C4-2B (cell line): ENCODE measurements at regions not wholly inside any gene's neighbourhood (a gene's known extent, or its start where the extent isn't known, plus 50 kb on each side); places are given as distances from the start of the nearest gene placed in this dataset.

Experiments
- H3K27ac ChIP-seq: fragments of 450-650 bp; 2 replicates; pipeline ENCODE4 v1.5.1; 2017
- CTCF ChIP-seq: fragments of 450-650 bp; conservative IDR thresholded peaks from 2 replicates; pipeline ENCODE4 v1.5.1; 2017; ENCODE audit warnings: mild to moderate bottlenecking
- ZFX ChIP-seq: fragments of 450-650 bp; IDR thresholded peaks from 2 replicates; pipeline ENCODE4 v1.6.1; 2017

- H3K27ac ChIP-seq = no peak overlapping the region
- TF ChIP-seq ZFX (no peak), CTCF (no peak)
Observed at GRCh38 chr6:65818576-65818975, 111.5 kb upstream of the EYS start.

GRCh38 chr6:65816991-65817390 is 110.0 kb upstream of the EYS start:
- no peak overlapping the region for H3K27ac ChIP-seq
- TF ChIP-seq CTCF (no peak), ZFX (no peak)

GRCh38 chr6:65814071-65814470 is 107.0 kb upstream of the EYS start:
- no peak overlapping the region for H3K27ac ChIP-seq
- no peak for TF ChIP-seq CTCF
- no peak for TF ChIP-seq ZFX

GRCh38 chr6:65803186-65803585 is 96.2 kb upstream of the EYS start:
- H3K27ac ChIP-seq = no peak overlapping the region
- no peak for TF ChIP-seq ZFX
- TF ChIP-seq CTCF = no peak

- TF ChIP-seq ZFX = no peak
- no peak for TF ChIP-seq CTCF
- no peak overlapping the region for H3K27ac ChIP-seq
Observed at GRCh38 chr6:65799389-65799788, 92.4 kb upstream of the EYS start.

GRCh38 chr6:65798280-65799014 is 91.4 kb upstream of the EYS start:
- H3K27ac ChIP-seq = no peak overlapping the region
- TF ChIP-seq CTCF = no peak
- TF ChIP-seq ZFX = no peak

- no peak overlapping the region for H3K27ac ChIP-seq
- TF ChIP-seq ZFX = no peak
- no peak for TF ChIP-seq CTCF
Observed at GRCh38 chr6:65790666-65791065, 83.6 kb upstream of the EYS start.
